Ecto neural progenitor cell (in vitro differentiated cells): ENCODE measurements at regions not wholly inside any gene's neighbourhood (a gene's known extent, or its start where the extent isn't known, plus 50 kb on each side); places are given as distances from the start of the nearest gene placed in this dataset.

Experiments
- DNase-seq: peaks from one replicate; pipeline ENCODE4 v3.0.0-alpha.2; 2018; ENCODE audit warnings: low spot score

GRCh38 chr3:43207628-43208085, 78.7 kb upstream of the SNRK start:
- no peak for DNase-seq

GRCh38 chr3:43206632-43207031, 79.7 kb upstream of the SNRK start:
- DNase-seq: no peak

- no peak for DNase-seq
Measured at GRCh38 chr3:43206105-43206504, 80.2 kb upstream of the SNRK start.

GRCh38 chr3:43203022-43203421, 83.3 kb upstream of the SNRK start:
- DNase-seq: no peak

- no peak for DNase-seq
Measured at GRCh38 chr3:43201581-43201980, 84.8 kb upstream of the SNRK start.

GRCh38 chr3:43199645-43200306, 86.6 kb upstream of the SNRK start:
- no peak for DNase-seq

- no peak for DNase-seq
Measured at GRCh38 chr3:43198791-43199644, 87.3 kb upstream of the SNRK start.

GRCh38 chr3:43198301-43198700, 88.0 kb upstream of the SNRK start:
- DNase-seq: no peak

- DNase-seq: no peak
Measured at GRCh38 chr3:43197181-43197580, 89.2 kb upstream of the SNRK start.

- DNase-seq: no peak
Measured at GRCh38 chr3:43196721-43197120, 89.6 kb upstream of the SNRK start.

- no peak for DNase-seq
Measured at GRCh38 chr3:43195115-43195498, 89.2 kb upstream of the POMGNT2 start.

- no peak for DNase-seq
Measured at GRCh38 chr3:43194490-43195114, 88.7 kb upstream of the POMGNT2 start.

- DNase-seq: no peak
Measured at GRCh38 chr3:43194069-43194468, 88.2 kb upstream of the POMGNT2 start.

GRCh38 chr3:43192028-43192427, 86.1 kb upstream of the POMGNT2 start:
- DNase-seq: no peak

GRCh38 chr3:43191116-43191515, 85.2 kb upstream of the POMGNT2 start:
- DNase-seq: no peak

GRCh38 chr3:43190670-43191069, 84.8 kb upstream of the POMGNT2 start:
- DNase-seq: no peak

- DNase-seq: no peak
Measured at GRCh38 chr3:43187836-43188479, 82.1 kb upstream of the POMGNT2 start.

GRCh38 chr3:43185983-43186314, 80.1 kb upstream of the POMGNT2 start:
- no peak for DNase-seq

- DNase-seq: no peak
Measured at GRCh38 chr3:43185274-43185982, 79.5 kb upstream of the POMGNT2 start.

GRCh38 chr3:43183456-43183855, 77.6 kb upstream of the POMGNT2 start:
- no peak for DNase-seq

- no peak for DNase-seq
Measured at GRCh38 chr3:43181202-43181821, 75.4 kb upstream of the POMGNT2 start.

GRCh38 chr3:43180694-43181093, 74.8 kb upstream of the POMGNT2 start:
- DNase-seq: no peak
